NB4 (cell line): ENCODE measurements at regions not wholly inside any gene's neighbourhood (a gene's known extent, or its start where the extent isn't known, plus 50 kb on each side); places are given as distances from the start of the nearest gene placed in this dataset.

Source experiments
- DNase-seq: peaks from one replicate; pipeline ENCODE4 v3.0.0; 2010; ENCODE audit warnings: low read depth
- H3K4me3 ChIP-seq: one replicate; pipeline ENCODE4 v1.5.1; 2011; ENCODE audit warnings: mild to moderate bottlenecking, low read depth, low read length, moderate library complexity
- MAX ChIP-seq: IDR thresholded peaks from 2 replicates; pipeline ENCODE4 v1.6.1; 2011; ENCODE audit warnings: low read depth, low read length
- MYC ChIP-seq: IDR thresholded peaks from 2 replicates; pipeline ENCODE4 v1.6.1; 2011; ENCODE audit warnings: low read depth, low read length
- POLR2A ChIP-seq: IDR thresholded peaks from 2 replicates; pipeline ENCODE4 v1.6.1; 2011; ENCODE audit warnings: mild to moderate bottlenecking; ENCODE audit not compliant: insufficient read length; ENCODE audit errors: extremely low read depth
- TF ChIP-seq, protein P1 (sequence below): IDR thresholded peaks from one replicate; pipeline ENCODE4 v1.5.1; 2012; ENCODE audit warnings: low read depth, low read length

GRCh38 chr2:166671235-166671634, 177.2 kb upstream of the SCN7A start:
- TF ChIP-seq, protein P1, sequence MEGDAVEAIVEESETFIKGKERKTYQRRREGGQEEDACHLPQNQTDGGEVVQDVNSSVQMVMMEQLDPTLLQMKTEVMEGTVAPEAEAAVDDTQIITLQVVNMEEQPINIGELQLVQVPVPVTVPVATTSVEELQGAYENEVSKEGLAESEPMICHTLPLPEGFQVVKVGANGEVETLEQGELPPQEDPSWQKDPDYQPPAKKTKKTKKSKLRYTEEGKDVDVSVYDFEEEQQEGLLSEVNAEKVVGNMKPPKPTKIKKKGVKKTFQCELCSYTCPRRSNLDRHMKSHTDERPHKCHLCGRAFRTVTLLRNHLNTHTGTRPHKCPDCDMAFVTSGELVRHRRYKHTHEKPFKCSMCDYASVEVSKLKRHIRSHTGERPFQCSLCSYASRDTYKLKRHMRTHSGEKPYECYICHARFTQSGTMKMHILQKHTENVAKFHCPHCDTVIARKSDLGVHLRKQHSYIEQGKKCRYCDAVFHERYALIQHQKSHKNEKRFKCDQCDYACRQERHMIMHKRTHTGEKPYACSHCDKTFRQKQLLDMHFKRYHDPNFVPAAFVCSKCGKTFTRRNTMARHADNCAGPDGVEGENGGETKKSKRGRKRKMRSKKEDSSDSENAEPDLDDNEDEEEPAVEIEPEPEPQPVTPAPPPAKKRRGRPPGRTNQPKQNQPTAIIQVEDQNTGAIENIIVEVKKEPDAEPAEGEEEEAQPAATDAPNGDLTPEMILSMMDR, result no peak
- no peak for TF ChIP-seq MAX
- TF ChIP-seq MYC, result no peak
- TF ChIP-seq POLR2A, result no peak
- no peak overlapping the region for H3K4me3 ChIP-seq
- no peak for DNase-seq

DNA sequence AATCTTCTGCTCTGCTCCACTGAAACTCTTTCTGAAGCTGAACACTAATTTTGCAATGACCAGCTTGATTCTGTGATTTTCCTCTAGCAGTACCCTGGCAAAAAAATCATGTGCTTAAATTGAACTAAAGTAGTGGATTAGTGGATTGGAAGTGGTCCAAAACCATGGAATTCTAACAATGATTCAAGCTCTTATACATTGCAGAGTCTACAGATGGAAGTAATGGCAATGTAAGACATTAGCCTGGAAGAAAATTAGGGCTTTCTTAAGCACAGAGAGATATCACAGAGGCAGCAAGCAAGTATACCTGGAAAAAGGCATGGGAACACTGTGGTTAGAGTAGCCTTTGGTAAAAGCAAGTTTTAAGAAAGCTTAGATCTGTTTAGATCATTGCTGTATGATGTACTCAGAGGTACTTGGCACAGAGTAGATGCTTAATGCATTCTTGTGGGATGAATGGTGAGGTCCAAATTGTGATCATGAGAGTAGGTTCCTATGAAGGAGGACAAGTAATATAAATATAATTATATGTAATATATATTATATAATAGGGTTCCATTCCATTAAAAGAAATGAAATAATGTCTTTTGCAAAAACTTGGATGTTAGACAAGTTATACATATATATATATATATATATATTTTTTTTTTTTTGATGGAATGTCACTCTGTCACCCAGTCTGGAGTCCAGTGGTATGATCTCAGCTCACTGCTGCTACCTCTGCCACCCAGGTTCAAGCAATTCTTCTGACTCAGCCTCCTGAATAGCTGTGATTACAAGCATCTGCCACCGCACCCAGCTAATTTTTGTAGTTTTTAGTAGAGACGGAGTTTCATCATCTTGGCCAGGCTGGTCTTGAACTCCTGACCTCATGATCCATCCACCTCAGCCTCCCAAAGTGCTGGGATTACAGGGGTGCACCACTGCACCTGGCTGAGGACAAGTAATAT, 172.2 kb upstream of the SCN7A start:
- DNase-seq, result no peak
- no peak for TF ChIP-seq POLR2A
- TF ChIP-seq, protein P1, result no peak
- TF ChIP-seq MAX, result no peak
- TF ChIP-seq MYC, result no peak
- H3K4me3 ChIP-seq, result no peak overlapping the region

DNA sequence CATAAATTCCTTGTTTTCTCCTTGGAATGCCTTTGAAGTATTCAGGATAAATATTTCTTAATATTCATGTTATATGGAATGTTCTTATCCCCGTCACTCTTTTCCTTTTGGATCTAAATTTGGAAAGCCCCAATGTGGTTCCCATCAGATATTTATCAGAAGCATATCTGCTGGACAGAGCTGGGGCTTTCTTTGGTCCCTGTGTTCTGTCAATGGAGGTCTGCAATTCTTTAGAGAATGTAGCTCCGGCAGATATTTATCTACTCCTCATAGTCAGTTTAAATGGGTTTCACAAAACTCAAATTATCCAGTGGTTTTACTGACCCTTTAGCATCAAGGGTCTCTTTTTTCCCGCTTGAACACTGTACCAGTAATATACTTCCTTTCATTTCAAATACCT, 167.8 kb upstream of the SCN7A start:
- no peak overlapping the region for H3K4me3 ChIP-seq
- no peak for TF ChIP-seq MAX
- TF ChIP-seq, protein P1, result no peak
- TF ChIP-seq MYC, result no peak
- no peak for TF ChIP-seq POLR2A
- no peak for DNase-seq

DNA sequence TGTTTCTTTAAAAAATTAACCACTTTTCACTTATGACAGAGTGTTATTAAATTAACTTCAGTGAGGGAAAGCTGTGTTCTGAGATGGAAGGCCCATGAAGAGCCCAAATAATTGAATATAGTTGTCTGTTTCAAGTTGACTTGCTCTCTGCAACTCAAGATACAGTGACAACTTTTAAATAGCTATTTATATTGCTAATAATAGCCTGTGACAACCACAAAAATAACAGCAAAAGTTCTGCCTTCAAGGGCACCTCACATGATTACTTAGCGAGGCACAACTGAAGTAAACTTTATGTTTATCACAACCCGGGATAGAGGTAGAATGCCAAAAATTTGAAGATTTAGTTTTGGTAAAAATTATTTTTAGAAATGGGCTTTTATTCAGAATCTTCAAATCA, 167.3 kb upstream of the SCN7A start:
- DNase-seq, result no peak
- TF ChIP-seq MAX, result no peak
- TF ChIP-seq POLR2A, result no peak
- TF ChIP-seq, protein P1, result no peak
- TF ChIP-seq MYC, result no peak
- no peak overlapping the region for H3K4me3 ChIP-seq

GRCh38 chr2:166658901-166659300, 164.9 kb upstream of the SCN7A start:
- TF ChIP-seq POLR2A, result no peak
- no peak for TF ChIP-seq MAX
- TF ChIP-seq, protein P1, result no peak
- TF ChIP-seq MYC, result no peak
- DNase-seq, result no peak
- no peak overlapping the region for H3K4me3 ChIP-seq
